ENCODE measurements at regions not wholly inside any gene's neighbourhood (a gene's known extent, or its start where the extent isn't known, plus 50 kb on each side); places are given as distances from the start of the nearest gene placed in this dataset.

- no peak overlapping the region for H3K27ac Mint-ChIP-seq
- H3K4me1 Mint-ChIP-seq (ENCODE audit: low read depth): no peaks in the 10 kb centered on the region
- POLR2A ChIA-PET: no interaction called here
- H3K27me3 Mint-ChIP-seq: no peaks in the 10 kb centered on the region
- no peaks in the 10 kb centered on the region for H3K36me3 Mint-ChIP-seq
- no peaks in the 10 kb centered on the region for H3K9me3 Mint-ChIP-seq
- intact Hi-C loops (cut with micrococcal nuclease): no loop called here
- CTCF ChIA-PET: interaction anchor here (0.5 to 7.9 kb wide), 3 partner anchors 111 to 176 kb away, joined by 3 to 82 read pairs (median 4); no protein-coding TSS in a partner anchor
- DNase-seq: no peak
- H3K4me3 Mint-ChIP-seq: no peak overlapping the region
Observed at GRCh38 chr7:95686109-95686508, 86.2 kb upstream of the DYNC1I1 start.

- Mint-ChIP-seq H3K27me3 (no peaks in the 10 kb centered on the region), H3K36me3 (no peaks in the 10 kb centered on the region), H3K4me1 (ENCODE audit: low read depth) (no peaks in the 10 kb centered on the region), H3K27ac (no peak overlapping the region), H3K9me3 (no peaks in the 10 kb centered on the region), H3K4me3 (no peak overlapping the region)
- CTCF ChIA-PET: no interaction called here
- no peak for DNase-seq
- intact Hi-C loops (cut with micrococcal nuclease): no loop called here
- POLR2A ChIA-PET: no interaction called here
Observed at GRCh38 chr7:95684505-95684904, 87.8 kb upstream of the DYNC1I1 start.

GRCh38 chr7:95684037-95684436 lies 87.7 kb upstream of the PDK4 start:
- no peak for DNase-seq
- POLR2A ChIA-PET: no interaction called here
- no peak overlapping the region for H3K4me3 Mint-ChIP-seq
- no peaks in the 10 kb centered on the region for H3K9me3 Mint-ChIP-seq
- H3K36me3 Mint-ChIP-seq: no peaks in the 10 kb centered on the region
- H3K4me1 Mint-ChIP-seq (ENCODE audit: low read depth): no peaks in the 10 kb centered on the region
- intact Hi-C loops (cut with micrococcal nuclease): no loop called here
- CTCF ChIA-PET: no interaction called here
- H3K27ac Mint-ChIP-seq: no peak overlapping the region
- H3K27me3 Mint-ChIP-seq: no peaks in the 10 kb centered on the region

- Mint-ChIP-seq H3K27me3 (no peaks in the 10 kb centered on the region), H3K9me3 (no peaks in the 10 kb centered on the region), H3K4me3 (no peak overlapping the region), H3K4me1 (ENCODE audit: low read depth) (no peaks in the 10 kb centered on the region), H3K36me3 (no peaks in the 10 kb centered on the region), H3K27ac (no peak overlapping the region)
- ChIA-PET POLR2A (no interaction called here), CTCF (interaction anchor here (1.4 kb wide), 2 partner anchors 156 to 171 kb away, joined by 3 to 5 read pairs; no protein-coding TSS in a partner anchor)
- DNase-seq: no peak
- intact Hi-C loops (cut with micrococcal nuclease): no loop called here
Observed at GRCh38 chr7:95682913-95683312, 86.6 kb upstream of the PDK4 start.

- intact Hi-C loops (cut with micrococcal nuclease): no loop called here
- Mint-ChIP-seq H3K36me3 (no peaks in the 10 kb centered on the region), H3K27me3 (no peaks in the 10 kb centered on the region), H3K4me3 (no peak overlapping the region), H3K9me3 (no peaks in the 10 kb centered on the region), H3K4me1 (ENCODE audit: low read depth) (no peaks in the 10 kb centered on the region), H3K27ac (no peak overlapping the region)
- ChIA-PET CTCF (no interaction called here), POLR2A (no interaction called here)
- no peak for DNase-seq
Observed at GRCh38 chr7:95676691-95677090, 80.4 kb upstream of the PDK4 start.

GRCh38 chr7:95675632-95676031 lies 79.3 kb upstream of the PDK4 start:
- Mint-ChIP-seq H3K27ac (no peak overlapping the region), H3K9me3 (no peaks in the 10 kb centered on the region), H3K4me3 (no peak overlapping the region), H3K27me3 (no peaks in the 10 kb centered on the region), H3K36me3 (no peaks in the 10 kb centered on the region), H3K4me1 (ENCODE audit: low read depth) (no peaks in the 10 kb centered on the region)
- DNase-seq: no peak
- POLR2A ChIA-PET: no interaction called here
- CTCF ChIA-PET: interaction anchor here (1.1 kb wide), 1 partner anchor 15 kb away, joined by 6 read pairs; no protein-coding TSS in a partner anchor
- intact Hi-C loops (cut with micrococcal nuclease): no loop called here

GRCh38 chr7:95675016-95675415 lies 78.7 kb upstream of the PDK4 start:
- no peak for DNase-seq
- Mint-ChIP-seq H3K36me3 (no peaks in the 10 kb centered on the region), H3K27me3 (no peaks in the 10 kb centered on the region), H3K27ac (no peak overlapping the region), H3K9me3 (no peaks in the 10 kb centered on the region), H3K4me3 (no peak overlapping the region), H3K4me1 (ENCODE audit: low read depth) (no peaks in the 10 kb centered on the region)
- POLR2A ChIA-PET: no interaction called here
- CTCF ChIA-PET: interaction anchor here (0.5 to 1.1 kb wide), 2 partner anchors 15 to 327 kb away, joined by 3 to 6 read pairs; no protein-coding TSS in a partner anchor
- intact Hi-C loops (cut with micrococcal nuclease): no loop called here

GRCh38 chr7:95674101-95674500 lies 77.8 kb upstream of the PDK4 start:
- H3K27me3 Mint-ChIP-seq: no peaks in the 10 kb centered on the region
- POLR2A ChIA-PET: no interaction called here

GRCh38 chr7:95672434-95672833 lies 76.1 kb upstream of the PDK4 start:
- POLR2A ChIA-PET: no interaction called here
- no peak overlapping the region for H3K4me3 Mint-ChIP-seq
- intact Hi-C loops (cut with micrococcal nuclease): no loop called here
- H3K4me1 Mint-ChIP-seq (ENCODE audit: low read depth): no peaks in the 10 kb centered on the region
- no peak overlapping the region for H3K27ac Mint-ChIP-seq
- H3K36me3 Mint-ChIP-seq: no peaks in the 10 kb centered on the region
- no peaks in the 10 kb centered on the region for H3K27me3 Mint-ChIP-seq
- H3K9me3 Mint-ChIP-seq: no peaks in the 10 kb centered on the region
- CTCF ChIA-PET: no interaction called here
- DNase-seq: no peak

More at GRCh38 chr7:95674101-95674500, 77.8 kb upstream of the PDK4 start:
- Mint-ChIP-seq H3K9me3 (no peaks in the 10 kb centered on the region), H3K27ac (no peak overlapping the region), H3K4me3 (no peak overlapping the region), H3K4me1 (ENCODE audit: low read depth) (no peaks in the 10 kb centered on the region), H3K36me3 (no peaks in the 10 kb centered on the region)
- DNase-seq: no peak
- intact Hi-C loops (cut with micrococcal nuclease): no loop called here
- CTCF ChIA-PET: interaction anchor here (0.8 kb wide), 1 partner anchor 502 kb away, joined by 3 read pairs; no protein-coding TSS in a partner anchor

GRCh38 chr7:95669513-95669912 lies 73.2 kb upstream of the PDK4 start:
- ChIA-PET CTCF (no interaction called here), POLR2A (no interaction called here)
- Mint-ChIP-seq H3K36me3 (no peaks in the 10 kb centered on the region), H3K9me3 (peaks cover 2% of the 10 kb centered on the region), H3K4me3 (no peak overlapping the region), H3K27ac (no peak overlapping the region), H3K27me3 (no peaks in the 10 kb centered on the region), H3K4me1 (ENCODE audit: low read depth) (no peaks in the 10 kb centered on the region)
- intact Hi-C loops (cut with micrococcal nuclease): no loop called here
- DNase-seq: no peak

GRCh38 chr7:95668504-95669018 lies 72.2 kb upstream of the PDK4 start:
- POLR2A ChIA-PET: no interaction called here
- Mint-ChIP-seq H3K36me3 (no peaks in the 10 kb centered on the region), H3K27ac (no peak overlapping the region), H3K4me1 (ENCODE audit: low read depth) (no peaks in the 10 kb centered on the region), H3K4me3 (no peak overlapping the region), H3K27me3 (no peaks in the 10 kb centered on the region), H3K9me3 (peaks cover 2% of the 10 kb centered on the region)
- DNase-seq: no peak
- intact Hi-C loops (cut with micrococcal nuclease): no loop called here
- CTCF ChIA-PET: no interaction called here

- H3K4me1 Mint-ChIP-seq (ENCODE audit: low read depth): no peaks in the 10 kb centered on the region
- ChIA-PET POLR2A (no interaction called here), CTCF (no interaction called here)
- intact Hi-C loops (cut with micrococcal nuclease): no loop called here
- no peak for DNase-seq
- H3K27me3 Mint-ChIP-seq: no peaks in the 10 kb centered on the region
- H3K36me3 Mint-ChIP-seq: no peaks in the 10 kb centered on the region
- H3K4me3 Mint-ChIP-seq: no peak overlapping the region
- peaks cover 10% of the 10 kb centered on the region for H3K9me3 Mint-ChIP-seq
- H3K27ac Mint-ChIP-seq: no peak overlapping the region
Observed at GRCh38 chr7:95662987-95663386, 66.7 kb upstream of the PDK4 start.

GRCh38 chr7:95660023-95660434 lies 63.7 kb upstream of the PDK4 start:
- intact Hi-C loops (cut with micrococcal nuclease): no loop called here
- Mint-ChIP-seq H3K9me3 (peaks cover 8% of the 10 kb centered on the region), H3K36me3 (no peaks in the 10 kb centered on the region), H3K4me3 (no peak overlapping the region), H3K4me1 (ENCODE audit: low read depth) (no peaks in the 10 kb centered on the region), H3K27me3 (no peaks in the 10 kb centered on the region), H3K27ac (no peak overlapping the region)
- CTCF ChIA-PET: no interaction called here
- no peak for DNase-seq
- POLR2A ChIA-PET: no interaction called here

Data from activated CD4-positive, alpha-beta memory T cell treated with anti-CD3 and anti-CD28 coated beads for 36 hours (primary cell).